Islet precursor cell (in vitro differentiated cells): ENCODE measurements at regions not wholly inside any gene's neighbourhood (a gene's known extent, or its start where the extent isn't known, plus 50 kb on each side); places are given as distances from the start of the nearest gene placed in this dataset.
"Not testable (repeated sequence)": the region's sequence is repeated elsewhere in the genome, so short reads cannot be mapped to it uniquely, and the experiment has no call there.

ENCODE experiments used
- DNase-seq: peaks from one replicate; pipeline ENCODE4 v3.0.0-alpha.2; 2018

DNA sequence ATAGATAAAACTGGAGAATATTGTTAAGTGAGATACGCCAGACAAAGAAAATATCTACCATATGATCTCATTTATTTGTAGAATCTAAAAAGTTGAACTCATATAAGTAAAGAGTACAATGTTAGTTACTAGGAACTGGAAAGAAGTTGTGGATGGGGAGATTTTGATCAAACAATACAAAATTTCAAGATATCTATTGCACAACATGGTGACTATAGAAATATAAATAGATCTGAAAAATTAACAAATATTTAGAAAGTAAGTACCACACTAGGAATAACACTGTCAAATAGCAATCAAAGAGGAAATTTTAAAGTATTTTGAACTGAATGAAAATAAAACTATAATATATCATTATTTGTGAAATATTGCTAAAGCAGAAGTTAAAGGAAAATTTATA is 437.2 kb downstream of the AASDHPPT start:
- DNase-seq = no peak

- no peak for DNase-seq
Observed at GRCh38 chr11:106517426-106517825, 440.0 kb downstream of the AASDHPPT start.

- DNase-seq = no peak
Observed at GRCh38 chr11:106520146-106520912, 442.9 kb downstream of the AASDHPPT start.

GRCh38 chr11:106520920-106521319 is 443.5 kb downstream of the AASDHPPT start:
- DNase-seq = no peak

DNA sequence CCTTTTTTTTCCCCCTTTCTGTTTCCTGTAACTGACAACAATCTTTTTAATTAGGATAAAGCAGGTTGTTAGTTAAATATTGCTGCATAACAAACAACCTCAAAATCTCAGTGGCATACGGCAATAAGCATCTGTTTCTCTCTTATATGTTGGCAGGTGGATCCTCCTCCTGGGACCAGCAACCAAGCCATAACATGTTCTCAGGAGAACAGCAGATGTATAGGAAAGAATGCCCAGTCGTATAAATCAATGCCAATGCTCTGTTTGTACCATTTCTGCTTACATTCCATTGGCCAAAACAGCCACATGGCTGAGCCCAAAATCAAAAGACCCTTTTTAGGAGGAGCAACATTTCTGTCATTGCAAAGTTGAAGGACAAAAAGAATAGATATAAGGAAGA is 445.7 kb downstream of the AASDHPPT start:
- no peak for DNase-seq

DNA sequence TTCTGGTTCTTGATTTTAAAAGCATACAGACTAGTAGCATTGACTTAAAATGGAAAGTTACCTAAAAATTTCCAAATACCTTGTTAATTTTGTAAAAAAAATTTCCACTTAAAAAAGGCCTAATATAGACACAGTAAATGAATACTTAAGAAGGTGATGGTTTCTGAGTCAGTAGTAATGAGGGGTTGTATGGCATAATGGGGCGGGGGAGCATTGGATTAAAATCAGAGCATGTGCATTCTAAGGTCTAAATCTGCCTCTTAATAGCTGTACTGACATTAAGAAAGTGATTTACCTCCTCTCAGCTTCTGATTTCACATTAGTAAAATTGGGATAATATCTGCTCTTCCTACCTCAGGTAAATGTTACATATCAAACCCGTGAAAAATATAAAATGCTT is 446.5 kb downstream of the AASDHPPT start:
- no peak for DNase-seq

DNA sequence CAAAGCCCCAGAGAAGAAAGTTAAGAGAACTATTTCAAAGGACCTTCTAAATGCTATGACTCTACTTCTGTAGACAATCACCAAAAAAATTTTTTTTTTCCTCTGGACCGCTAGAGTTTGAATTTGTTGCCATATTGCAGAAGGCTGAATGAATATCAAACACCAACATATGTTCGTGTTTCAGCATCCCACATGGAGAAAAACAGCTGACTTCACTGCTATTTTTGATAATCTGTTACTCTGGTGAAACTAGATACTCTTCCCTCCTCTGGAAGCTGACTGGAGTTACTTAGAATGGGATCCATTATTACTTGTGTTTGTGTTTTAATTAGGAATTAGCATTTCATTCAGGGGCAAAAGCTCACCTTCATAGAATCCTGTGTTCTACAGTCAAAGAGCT is 447.0 kb downstream of the AASDHPPT start:
- DNase-seq = no peak

DNA sequence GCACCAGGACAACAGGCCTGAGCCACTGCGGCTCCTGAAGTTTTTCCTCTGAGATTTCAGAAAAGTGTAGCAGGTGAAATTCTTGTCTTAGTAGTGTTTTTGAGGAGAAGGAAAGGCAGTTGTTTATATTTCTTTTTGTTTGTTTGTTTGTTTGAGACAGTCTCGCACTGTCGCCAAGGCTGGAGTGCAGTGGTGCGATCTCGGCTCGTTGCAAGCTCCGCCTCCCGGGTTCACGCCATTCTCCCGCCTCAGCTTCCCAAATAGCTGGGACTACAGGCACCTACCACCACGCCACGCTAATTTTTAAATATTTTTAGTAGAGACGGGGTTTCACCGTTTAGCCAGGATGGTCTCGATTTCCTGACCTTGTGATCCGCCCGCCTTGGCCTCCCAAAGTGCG is 454.2 kb downstream of the AASDHPPT start:
- DNase-seq = not testable (repeated sequence)

DNA sequence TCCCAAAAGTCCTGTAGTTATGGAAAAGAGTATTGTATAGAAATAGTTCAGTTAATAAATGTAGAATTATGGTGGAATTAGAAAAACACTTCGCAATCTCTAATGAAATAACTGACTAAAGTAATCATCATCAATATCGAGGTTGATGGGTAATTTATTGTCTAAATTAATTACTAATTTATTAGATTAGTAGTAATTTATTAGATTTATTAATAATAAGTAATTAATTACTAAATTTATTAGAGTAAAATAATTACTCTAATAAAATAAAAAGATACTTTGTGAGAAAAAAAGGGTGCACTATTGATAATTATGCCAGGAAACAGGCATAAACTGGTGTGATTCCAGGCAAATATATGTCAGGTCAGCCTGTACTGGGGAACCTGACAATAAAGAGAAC is 455.6 kb downstream of the AASDHPPT start:
- no peak for DNase-seq

GRCh38 chr11:106540001-106540400 is 462.5 kb downstream of the AASDHPPT start:
- no peak for DNase-seq

DNA sequence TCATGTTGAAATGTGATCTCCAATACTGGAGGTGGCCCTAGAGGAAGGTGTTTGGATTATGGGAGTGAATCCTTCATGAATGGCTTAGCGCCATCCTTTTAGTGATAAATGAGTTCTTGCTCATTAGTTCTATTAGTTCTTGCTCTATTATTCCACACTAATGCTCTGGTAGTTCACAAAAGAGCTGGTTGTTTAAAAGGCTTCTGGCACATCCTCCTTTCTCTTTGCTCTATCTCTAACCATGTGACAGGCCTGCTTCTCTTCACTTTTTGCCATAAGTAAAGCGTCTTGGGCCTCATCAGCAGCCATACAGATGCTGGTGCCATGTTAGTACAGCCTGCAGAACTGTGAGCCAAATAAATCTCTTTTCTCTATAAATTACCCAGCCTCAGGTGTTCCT is 469.9 kb downstream of the GUCY1A2 start:
- no peak for DNase-seq

- no peak for DNase-seq
Observed at GRCh38 chr11:106551744-106552673, 466.3 kb downstream of the GUCY1A2 start.

DNA sequence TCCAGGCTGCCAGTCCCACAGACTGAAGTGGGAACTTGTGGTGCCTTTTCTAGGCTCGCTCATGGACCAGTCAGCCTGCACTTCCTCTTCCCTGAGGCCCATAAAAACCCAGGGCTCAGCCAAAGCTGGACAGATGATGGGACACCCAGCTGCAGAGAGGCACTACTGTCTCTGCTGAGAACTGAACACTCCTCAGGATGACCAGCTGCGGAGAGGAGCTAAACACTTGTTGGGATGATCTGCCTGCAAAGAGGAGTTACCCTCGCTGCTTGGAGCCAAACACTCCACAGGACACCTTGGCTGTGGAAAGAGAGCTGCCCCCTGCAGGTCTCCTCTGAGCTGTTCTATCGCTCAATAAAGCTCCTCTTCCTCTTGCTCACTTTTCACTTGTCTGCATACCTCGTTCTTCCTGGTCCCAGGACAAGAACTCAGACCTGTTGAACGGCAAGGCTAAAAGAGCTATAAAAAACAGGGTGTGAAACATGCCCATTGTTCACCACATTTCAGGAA is 465.5 kb downstream of the GUCY1A2 start:
- DNase-seq = peak; percentile 71

DNA sequence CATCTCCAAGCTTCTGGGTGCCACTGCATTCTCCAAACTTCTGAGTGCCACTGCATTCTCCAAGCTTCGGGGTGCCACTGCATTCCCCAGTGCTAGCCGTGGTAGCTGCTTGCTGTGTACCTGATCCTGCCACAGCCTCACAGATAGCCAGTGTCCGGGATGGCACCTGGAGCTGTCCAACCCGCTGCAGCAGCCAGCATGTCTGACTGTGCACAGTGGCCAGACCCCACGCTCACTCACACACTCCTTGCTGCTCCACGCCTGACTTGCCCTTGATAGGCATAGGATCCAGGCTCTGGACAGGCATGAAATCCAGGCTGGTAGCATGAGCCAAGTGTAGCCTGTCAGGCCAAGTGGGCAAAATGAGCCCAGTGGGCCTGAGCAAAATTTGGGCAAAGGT is 465.0 kb downstream of the GUCY1A2 start:
- DNase-seq = peak; percentile 61

DNA sequence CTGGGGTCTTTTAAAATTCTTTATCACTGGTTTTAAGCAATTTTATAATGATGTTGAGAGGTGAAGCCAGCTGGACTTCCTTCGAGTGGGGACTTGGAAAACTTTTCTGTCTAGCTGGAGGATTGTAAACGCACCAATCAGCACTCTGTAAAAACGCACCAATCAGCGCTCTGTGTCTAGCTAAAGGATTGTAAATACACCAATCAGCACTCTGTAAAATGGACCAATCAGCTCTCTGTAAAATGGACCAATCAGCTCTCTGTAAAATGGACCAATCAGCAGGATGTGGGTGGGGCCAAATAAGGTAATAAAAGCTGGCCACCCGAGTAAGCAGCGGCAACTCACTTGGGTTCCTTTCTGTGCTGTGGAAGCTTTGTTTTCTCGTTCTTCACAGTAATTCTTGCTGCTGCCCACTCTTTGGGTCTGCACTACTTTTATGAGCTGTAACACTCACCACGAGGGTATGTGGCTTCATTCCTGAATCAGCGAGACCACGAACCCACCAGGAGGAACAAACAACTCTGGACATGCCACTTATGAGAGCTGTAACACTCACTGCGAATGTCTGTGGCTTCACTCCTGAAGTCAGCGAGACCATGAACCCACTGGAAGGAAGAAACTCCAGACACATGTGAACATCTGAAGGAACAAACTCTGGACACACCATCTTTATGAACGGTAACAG is 462.6 kb downstream of the GUCY1A2 start:
- DNase-seq = peak; percentile 63

- DNase-seq = no peak
Observed at GRCh38 chr11:106565326-106565725, 452.9 kb downstream of the GUCY1A2 start.

- no peak for DNase-seq
Observed at GRCh38 chr11:106568632-106569031, 449.6 kb downstream of the GUCY1A2 start.

- not testable (repeated sequence) for DNase-seq
Observed at GRCh38 chr11:106577384-106577783, 440.9 kb downstream of the GUCY1A2 start.

DNA sequence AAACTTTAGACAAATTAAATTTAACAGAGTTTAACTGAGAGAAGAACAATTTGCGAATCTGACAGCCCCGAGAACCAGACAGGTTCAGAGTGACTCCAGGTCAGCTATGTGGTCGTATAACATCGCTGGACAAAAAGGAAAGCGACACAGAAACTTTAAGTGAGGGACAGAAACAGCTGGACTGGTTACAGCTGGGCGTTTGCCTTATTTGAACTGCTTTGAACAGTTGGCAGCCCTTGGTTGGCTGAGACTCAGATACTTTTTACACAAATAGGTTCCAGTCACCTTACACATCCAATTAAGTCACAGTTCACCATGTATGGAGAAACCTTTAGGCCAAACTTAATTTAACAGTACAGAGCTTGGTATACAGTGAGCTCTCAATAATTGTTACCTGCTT is 436.9 kb downstream of the GUCY1A2 start:
- no peak for DNase-seq

- peak; percentile 66 for DNase-seq
Observed at GRCh38 chr11:106585061-106585460, 433.2 kb downstream of the GUCY1A2 start.

GRCh38 chr11:106594751-106595351 is 423.4 kb downstream of the GUCY1A2 start:
- no peak for DNase-seq

DNA sequence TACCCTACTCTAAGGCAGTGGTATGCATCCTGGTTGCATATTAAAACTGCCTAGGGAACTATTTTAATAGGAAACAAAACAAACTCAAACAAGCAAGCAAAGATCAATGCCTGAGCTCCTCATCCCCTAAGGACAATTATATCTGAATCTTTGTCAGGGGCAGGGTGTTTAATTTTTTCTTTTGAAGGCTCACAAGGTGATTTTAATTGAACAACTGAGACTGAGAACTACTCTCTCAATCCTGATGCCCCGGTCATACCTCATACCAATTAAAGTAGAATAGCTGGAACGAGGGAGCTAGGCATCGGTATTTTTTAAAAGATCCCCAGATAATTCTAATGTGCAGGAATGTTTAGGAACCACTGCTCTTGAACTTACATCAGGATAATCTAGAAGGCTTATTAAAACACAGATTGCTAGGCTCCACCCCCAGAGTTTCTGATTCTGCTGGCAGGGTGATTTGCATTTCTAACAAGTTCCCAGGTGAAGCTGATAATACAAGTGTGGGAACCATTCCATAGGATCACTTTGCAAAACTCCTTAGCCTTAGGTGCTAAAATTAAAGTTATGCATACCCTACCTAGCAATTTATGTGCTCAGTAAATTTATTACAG is 416.5 kb downstream of the GUCY1A2 start:
- DNase-seq = no peak
